ENCODE measurements at regions not wholly inside any gene's neighbourhood (a gene's known extent, or its start where the extent isn't known, plus 50 kb on each side); places are given as distances from the start of the nearest gene placed in this dataset.

DNA sequence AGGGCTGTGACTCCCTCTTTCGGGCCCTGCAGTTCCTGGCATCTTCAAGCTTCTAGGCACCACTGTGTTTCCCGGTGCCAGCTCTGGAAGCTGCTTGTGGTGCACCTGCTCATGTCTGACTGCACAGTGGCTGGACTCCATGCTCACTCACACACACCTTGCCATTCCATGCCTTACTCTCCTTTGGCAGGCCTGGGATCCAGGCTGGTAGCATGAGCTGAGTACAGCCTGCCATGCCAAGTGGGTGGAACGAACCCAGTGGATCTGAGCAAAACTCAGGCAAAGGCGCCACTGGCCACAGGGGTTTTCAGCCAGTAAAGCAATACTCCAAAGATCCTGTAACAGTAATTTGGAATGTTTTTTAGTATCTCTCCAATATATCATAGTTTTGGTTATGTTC lies 902.7 kb upstream of the USP15 start:
- no peak for DNase-seq

DNA sequence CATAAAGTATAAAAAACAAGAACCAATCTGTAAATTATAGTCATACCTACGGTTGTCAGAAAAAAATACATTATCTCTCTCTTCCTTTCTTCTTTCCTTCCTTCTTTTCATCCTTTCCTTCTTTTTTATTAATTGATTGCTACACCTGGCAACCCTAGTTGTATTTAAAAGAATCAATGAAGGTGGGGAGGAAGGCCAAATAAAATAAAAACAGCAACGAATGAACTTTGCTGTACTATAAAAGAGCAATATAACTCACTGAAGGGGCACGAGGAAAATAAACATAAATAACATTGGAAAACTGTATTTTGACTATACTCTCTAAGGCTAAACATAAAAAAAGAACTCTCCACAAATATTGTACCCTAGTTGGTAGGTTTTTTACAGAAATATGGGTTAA lies 898.2 kb upstream of the USP15 start:
- no peak for DNase-seq

- no peak for DNase-seq
Measured at GRCh38 chr12:61365001-61365400, 895.2 kb upstream of the USP15 start.

GRCh38 chr12:61367281-61367785 lies 892.9 kb upstream of the USP15 start:
- DNase-seq = no peak

DNA sequence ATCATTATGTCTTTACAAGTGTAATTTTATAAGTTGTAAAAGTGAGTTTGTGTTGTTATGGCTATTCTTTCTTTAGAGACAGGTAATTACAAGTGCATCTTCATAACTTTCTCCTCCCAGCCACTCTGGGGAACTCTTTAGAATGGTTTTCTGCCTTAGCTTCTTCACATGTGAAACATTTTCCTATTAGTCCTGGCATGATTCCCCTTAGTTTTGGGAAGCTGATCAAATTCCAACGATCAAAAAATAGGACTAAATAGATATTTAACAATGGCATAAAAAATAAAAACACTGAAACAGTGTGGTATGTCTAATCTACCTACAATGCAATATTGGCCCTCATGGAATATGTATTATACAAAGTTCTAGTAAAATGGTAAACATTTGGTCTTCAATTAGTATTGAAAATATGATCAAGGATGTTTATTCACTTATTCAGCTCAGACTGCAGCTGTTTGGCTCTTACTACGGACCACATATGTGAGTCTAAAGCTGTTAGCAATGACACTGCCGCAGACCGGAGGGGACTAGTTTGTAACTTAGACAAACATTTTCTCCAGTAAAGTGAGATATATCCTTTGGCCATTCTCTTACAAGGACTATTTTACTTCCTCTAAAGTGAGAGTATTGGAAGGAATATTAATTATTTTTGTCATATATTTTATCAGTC lies 890.8 kb upstream of the USP15 start:
- no peak for DNase-seq

DNA sequence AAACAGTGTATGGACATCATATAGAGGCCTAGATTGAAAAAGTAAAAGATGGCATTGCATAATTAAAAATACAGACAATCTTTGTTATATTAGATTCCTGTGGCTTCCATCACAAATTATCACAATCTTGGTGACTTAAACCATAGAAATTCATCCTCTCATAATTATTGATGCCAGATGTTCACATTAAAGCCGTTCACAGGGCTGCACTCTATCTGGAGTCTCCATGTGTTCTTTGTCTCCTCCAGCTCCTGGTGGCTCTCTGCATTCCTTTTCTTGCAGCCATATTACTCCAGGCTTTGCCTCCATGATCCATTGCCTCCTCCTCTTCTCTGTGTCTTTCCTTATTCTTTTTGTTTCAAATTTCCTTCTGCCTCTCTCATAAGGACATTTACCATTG lies 875.7 kb upstream of the USP15 start:
- DNase-seq = no peak

- DNase-seq = no peak
Measured at GRCh38 chr12:61385771-61386170, 874.4 kb upstream of the USP15 start.

- DNase-seq = no peak
Measured at GRCh38 chr12:61397668-61398067, 862.5 kb upstream of the USP15 start.

DNA sequence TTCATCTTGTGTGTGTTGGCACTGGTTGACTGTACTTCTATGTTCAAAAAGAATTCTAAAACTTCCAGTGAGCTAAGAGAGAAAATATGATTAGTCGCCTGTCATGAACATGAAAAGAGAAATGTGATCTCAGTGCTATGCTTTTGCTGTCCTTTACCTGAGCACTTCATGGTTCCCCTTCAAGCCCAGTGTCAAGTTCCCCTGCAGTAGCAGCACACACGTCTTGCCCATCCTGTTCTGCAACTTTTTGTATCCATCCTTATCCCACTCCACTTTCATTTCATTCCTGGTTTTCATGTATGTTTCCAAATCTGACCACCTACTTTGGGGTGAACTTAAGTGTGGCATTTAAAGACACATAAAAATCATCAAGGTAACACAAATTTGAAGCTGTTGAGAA lies 848.0 kb upstream of the USP15 start:
- DNase-seq = no peak

DNA sequence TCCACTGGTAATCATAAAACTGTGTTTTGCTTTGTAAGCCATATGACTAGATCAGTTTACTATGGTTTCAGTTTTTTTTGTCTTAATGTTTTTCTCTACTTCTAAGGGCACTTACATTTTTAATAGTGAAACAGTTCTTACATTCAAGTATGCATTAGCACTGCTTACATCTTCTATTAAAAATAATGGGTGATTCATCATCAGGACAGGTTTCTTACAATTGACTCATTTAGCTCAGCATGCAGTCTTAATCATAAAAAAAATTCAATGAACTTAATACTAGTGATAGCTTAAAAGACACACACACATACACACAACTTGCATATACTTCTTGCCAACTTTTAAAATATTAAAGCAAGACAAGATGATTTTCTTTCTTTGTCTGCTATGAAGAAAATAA lies 845.7 kb upstream of the USP15 start:
- DNase-seq = no peak

DNA sequence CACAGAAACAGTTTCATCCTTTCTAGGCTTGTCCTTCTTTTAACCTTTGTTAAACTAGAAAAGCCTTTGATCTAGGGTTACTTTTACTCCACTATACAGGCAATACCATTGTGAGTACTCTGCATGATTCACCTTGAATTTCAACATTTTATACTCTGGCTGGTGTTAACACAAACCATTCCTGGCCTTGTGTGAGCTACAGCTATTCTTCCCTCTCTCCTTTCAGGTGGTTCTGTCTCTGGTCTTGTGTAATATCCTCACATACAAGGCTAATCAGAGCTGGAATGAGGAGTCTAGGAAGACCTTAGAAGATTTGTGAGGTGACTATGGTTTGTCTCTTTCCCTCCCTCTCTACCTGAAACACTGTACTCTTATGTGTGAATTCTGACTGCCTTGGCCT lies 837.4 kb upstream of the USP15 start:
- DNase-seq = no peak

DNA sequence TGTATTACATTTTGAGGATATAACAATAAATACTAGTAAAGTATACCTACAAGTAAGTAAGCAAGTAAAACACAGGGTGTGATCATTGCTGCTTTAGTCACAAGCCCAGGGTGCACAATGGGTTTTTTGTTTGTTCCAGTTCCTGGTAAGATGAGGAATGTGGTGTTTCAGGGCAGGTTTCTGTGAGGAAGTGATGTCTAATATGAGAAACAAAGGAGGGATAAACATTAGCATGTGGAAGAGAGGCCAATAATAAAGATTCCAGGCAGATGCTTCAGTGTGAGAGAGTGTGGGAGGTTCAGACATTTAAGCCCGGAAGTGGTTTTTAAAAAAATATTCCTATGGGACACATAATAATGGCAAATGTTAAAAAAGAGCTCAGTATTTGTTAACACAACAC lies 808.1 kb upstream of the USP15 start:
- no peak for DNase-seq

DNA sequence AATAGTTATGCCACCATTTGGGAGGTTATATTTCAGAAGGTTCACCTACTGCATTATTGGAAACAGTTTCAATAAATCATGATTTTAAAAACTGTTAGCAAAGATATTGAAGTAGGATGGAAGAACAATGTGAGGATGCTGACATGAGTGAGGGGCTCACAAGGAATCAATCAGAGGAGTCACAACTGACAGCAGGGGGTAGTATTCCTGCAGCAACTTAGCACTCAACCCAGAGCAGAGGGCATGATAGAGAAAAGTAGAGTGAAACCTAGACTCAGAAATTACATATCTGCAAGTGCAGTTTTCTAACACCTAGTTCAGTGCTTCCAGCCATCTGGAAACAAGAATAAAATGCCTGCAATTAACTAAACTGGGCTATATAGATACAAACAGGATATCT lies 772.5 kb upstream of the USP15 start:
- no peak for DNase-seq

DNA sequence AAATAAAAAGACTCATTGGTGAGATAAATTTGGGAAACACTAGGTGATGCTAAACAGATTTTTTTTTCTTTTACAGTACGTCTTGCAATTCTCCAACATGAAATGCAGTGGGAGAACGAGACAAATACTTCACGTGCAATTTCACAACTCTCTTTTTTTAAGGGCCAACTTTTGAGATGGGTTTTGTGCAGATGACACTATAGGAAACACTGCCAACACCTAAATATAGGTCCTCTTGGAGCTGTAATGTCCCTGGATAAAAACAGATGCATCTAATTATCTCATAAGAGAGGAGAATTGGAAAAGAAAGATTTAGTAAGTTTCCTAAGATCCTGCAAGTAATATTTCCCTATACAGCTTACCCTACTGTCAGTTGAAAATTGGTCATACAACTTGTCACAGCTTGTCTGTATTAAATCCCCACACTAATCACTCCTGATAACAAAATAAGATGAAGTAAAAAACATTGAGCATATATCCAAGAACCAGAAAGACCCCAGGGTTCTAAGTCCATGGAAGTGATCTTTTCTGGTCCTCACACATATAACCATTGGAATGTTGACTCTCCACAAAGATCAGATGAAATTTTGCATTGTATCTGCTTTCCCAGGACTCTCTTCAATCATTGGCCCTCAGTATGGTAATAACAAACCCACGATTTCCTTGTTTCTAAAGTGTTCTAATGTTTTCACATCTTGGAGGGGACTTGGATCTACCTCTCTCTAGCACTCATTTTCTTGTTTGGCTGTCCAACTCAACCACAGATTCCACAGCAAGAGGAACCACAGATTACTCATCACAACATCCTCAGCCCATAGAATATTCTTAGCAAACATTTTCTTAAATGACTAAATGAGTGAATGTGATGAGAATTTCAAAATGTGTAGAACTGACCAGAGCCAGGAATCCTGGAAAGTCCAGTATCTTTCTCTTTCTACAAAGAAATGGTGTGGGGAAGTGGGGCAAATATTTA lies 769.4 kb upstream of the USP15 start:
- no peak for DNase-seq

DNA sequence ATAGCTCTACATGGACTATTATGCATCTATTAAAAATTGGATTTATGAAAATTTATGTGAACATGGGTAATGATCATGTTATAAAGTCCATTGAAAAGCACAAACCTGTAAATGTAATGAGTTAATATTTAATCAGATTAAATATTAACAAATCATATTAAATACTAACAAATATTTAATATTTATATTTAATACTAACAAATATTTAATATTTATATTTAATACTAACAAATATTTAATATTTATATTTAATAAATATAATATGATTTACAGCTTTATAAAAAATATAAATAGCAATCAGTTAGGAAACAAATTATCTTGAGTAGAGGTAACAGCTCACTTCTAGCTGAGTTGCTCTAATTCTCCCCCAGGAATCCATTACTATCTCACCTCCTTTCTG lies 758.0 kb upstream of the USP15 start:
- no peak for DNase-seq

GRCh38 chr12:61504396-61505080 lies 755.7 kb upstream of the USP15 start:
- DNase-seq = no peak

DNA sequence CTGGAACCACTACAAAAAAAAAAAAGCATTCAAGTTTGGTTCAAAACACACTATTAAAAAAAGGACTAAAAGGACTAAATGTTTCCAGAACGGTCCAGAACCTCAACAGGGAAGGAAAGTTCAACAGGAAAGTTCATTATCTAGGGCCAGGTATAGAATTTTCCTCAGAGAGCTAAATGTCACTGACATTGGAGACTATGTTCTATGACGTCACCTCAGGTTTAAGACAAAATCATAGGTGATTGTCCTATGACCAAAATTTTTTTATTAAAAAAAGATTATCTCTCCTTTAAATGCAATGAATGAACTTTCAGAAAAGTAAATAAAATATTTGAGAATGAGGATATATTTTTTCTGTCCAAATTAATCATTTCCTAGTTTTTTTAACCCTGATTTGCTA lies 746.7 kb upstream of the USP15 start:
- DNase-seq = no peak

DNA sequence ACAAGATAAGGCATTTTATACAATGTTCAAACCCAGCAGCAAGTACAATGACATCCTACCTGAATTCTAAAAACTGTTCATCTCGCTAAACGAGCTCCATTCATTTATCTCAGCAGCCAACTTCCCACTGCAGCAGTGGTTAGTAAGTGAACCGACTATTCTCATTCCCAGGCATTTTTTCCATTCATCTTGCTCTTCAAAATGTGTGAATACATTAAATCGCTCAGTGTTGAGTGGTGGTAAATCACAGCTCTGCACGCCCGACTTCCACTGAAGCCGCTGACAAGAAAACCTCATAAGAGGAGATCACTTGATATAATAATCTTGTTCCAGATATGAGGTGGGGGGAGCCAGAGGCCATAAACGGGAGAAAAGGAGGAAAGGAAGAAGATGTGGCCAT lies 746.2 kb upstream of the USP15 start:
- DNase-seq = no peak

- DNase-seq = no peak
Measured at GRCh38 chr12:61521258-61521657, 738.9 kb upstream of the USP15 start.

GRCh38 chr12:61523276-61523992 lies 736.8 kb upstream of the USP15 start:
- DNase-seq = no peak

DNA sequence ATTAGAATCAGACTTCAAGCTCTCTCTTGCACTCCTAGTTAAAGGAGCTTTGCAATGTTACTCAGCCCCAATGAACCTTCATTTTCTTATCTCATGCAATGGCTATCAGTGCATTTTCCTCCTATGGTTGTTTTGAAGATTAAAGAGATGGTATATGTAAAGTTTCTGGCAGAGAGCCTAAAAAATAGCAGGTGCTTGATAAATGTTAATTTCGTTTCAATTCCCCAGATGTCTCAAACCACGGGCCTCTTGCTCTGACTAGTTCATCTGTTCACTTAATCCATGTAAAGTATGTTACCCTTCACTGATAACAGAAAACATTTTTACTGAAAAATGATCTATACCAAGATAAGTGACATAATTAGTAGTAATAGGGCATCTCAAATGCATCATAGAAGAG lies 735.4 kb upstream of the USP15 start:
- DNase-seq = no peak

- DNase-seq = no peak
Measured at GRCh38 chr12:61525331-61525730, 734.9 kb upstream of the USP15 start.

- DNase-seq = no peak
Measured at GRCh38 chr12:61530456-61530855, 729.7 kb upstream of the USP15 start.

All from CD4-positive, alpha-beta T cell treated with Interleukin-4 for 4 hours (primary cell).